ENCODE measurements at regions not wholly inside any gene's neighbourhood (a gene's known extent, or its start where the extent isn't known, plus 50 kb on each side); places are given as distances from the start of the nearest gene placed in this dataset.

GRCh38 chr5:24183981-24184380 is 460.8 kb downstream of the CDH10 start (continued):
- TF ChIP-seq CEBPZ (IDR thresholded peaks at IDR 0.05; ENCODE audit: low read depth, low read length), result no peak
- no peak for TF ChIP-seq TCF12 (IDR thresholded peaks at IDR 0.05; ENCODE audit: low read depth, low read length)

GRCh38 chr5:24188216-24188925 is 456.4 kb downstream of the CDH10 start:
- ChIA-PET RAD21 (ENCODE audit: unreplicated experiment) (no interaction called here), SMC1A (ENCODE audit: uncharacterized antibody, unreplicated experiment) (no interaction called here), CTCF (no interaction called here), POLR2A (no interaction called here)
- no TSS peak for BruUV-seq (replicated peaks)
- no peaks in the 10 kb centered on the region for H3K36me3 ChIP-seq (ENCODE audit: control insufficient read depth in 2 of 2, insufficient read depth in 2 of 2, low read length in 1 of 2)
- no peak overlapping the region for H3K27ac ChIP-seq (ENCODE audit: control insufficient read depth, insufficient read depth)
- no peaks in the 10 kb centered on the region for H3K27me3 ChIP-seq (replicated peaks in 1 of 2; ENCODE audit: control insufficient read depth in 2 of 2, insufficient read depth in 2 of 2, low read length in 1 of 2)
- no peak overlapping the region for H3K9ac ChIP-seq (ENCODE audit: control insufficient read depth, insufficient read depth, low read length)
- in situ Hi-C loops (cut with MboI), result no loop called here
- DNase-seq (ENCODE audit: low read depth, low spot score) (no peak), ATAC-seq (no peak), FAIRE-seq (no peak)
- no peak overlapping the region for H2AFZ ChIP-seq (ENCODE audit: control insufficient read depth, low read depth, low read length)
- no peaks in the 10 kb centered on the region for H3K9me3 ChIP-seq (replicated peaks; ENCODE audit: control insufficient read depth, insufficient read depth, low read length)
- 13% methylated on average over 7 of the region's 7 CpGs for WGBS (ENCODE audit: insufficient coverage, insufficient replicate concordance, low lambda C conversion rate, missing lambda C conversion rate)
- no peak for TF ChIP-seq PAX5 (IDR thresholded peaks at IDR 0.05; ENCODE audit: borderline replicate concordance, low read depth, low read length)
- no peak for TF ChIP-seq LARP7 (IDR thresholded peaks at IDR 0.05)
- TF ChIP-seq FOXM1 (IDR thresholded peaks at IDR 0.05; ENCODE audit: low read depth, low read length), result no peak
- TF ChIP-seq, protein P1, sequence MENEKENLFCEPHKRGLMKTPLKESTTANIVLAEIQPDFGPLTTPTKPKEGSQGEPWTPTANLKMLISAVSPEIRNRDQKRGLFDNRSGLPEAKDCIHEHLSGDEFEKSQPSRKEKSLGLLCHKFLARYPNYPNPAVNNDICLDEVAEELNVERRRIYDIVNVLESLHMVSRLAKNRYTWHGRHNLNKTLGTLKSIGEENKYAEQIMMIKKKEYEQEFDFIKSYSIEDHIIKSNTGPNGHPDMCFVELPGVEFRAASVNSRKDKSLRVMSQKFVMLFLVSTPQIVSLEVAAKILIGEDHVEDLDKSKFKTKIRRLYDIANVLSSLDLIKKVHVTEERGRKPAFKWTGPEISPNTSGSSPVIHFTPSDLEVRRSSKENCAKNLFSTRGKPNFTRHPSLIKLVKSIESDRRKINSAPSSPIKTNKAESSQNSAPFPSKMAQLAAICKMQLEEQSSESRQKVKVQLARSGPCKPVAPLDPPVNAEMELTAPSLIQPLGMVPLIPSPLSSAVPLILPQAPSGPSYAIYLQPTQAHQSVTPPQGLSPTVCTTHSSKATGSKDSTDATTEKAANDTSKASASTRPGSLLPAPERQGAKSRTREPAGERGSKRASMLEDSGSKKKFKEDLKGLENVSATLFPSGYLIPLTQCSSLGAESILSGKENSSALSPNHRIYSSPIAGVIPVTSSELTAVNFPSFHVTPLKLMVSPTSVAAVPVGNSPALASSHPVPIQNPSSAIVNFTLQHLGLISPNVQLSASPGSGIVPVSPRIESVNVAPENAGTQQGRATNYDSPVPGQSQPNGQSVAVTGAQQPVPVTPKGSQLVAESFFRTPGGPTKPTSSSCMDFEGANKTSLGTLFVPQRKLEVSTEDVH (IDR thresholded peaks at IDR 0.05; ENCODE audit: low read depth, partially characterized antibody), result no peak
- no peak for TF ChIP-seq SIN3A (IDR thresholded peaks at IDR 0.05; ENCODE audit: low read depth, low read length)
- no peak for TF ChIP-seq FOXK2 (IDR thresholded peaks at IDR 0.05)
- TF ChIP-seq STAT3 (IDR thresholded peaks at IDR 0.05; ENCODE audit: low read depth, low read length), result no peak
- TF ChIP-seq YBX1 (IDR thresholded peaks at IDR 0.05), result no peak
- TF ChIP-seq SUPT20H (IDR thresholded peaks at IDR 0.05; ENCODE audit: borderline replicate concordance, control insufficient read depth, low read depth, low read length), result no peak
- no peak for TF ChIP-seq RUNX3 (IDR thresholded peaks at IDR 0.05; ENCODE audit: low read length)
- TF ChIP-seq NFYA (IDR thresholded peaks at IDR 0.05; ENCODE audit: borderline replicate concordance, low read depth, low read length), result no peak
- TF ChIP-seq GATAD2B (conservative IDR thresholded peaks at IDR 0.05; ENCODE audit: low read depth), result no peak
- no peak for TF ChIP-seq CTCF (IDR thresholded peaks at IDR 0.05 in 2 of 3, conservative IDR thresholded peaks at IDR 0.05 in 1 of 3; ENCODE audit: control insufficient read depth in 2 of 3, extremely low read depth in 1 of 3, insufficient read depth in 1 of 3, low read depth in 3 of 3, low read length in 3 of 3)
- no peaks in the 10 kb centered on the region for H3K4me1 ChIP-seq (ENCODE audit: control insufficient read depth, insufficient read depth, low read length)
- no peak overlapping the region for H3K4me2 ChIP-seq (ENCODE audit: control insufficient read depth, insufficient read depth)
- H3K79me2 ChIP-seq (ENCODE audit: control insufficient read depth, insufficient read depth, low read length), result no peaks in the 10 kb centered on the region
- H4K20me1 ChIP-seq (ENCODE audit: control insufficient read depth, insufficient read depth), result no peaks in the 10 kb centered on the region
- H3K4me3 ChIP-seq, result no peak overlapping the region
- intact Hi-C loops (cut with micrococcal nuclease; ENCODE audit: unreplicated experiment), result no loop called here

Data from GM12878 (cell line).